AG10803 (cell line): ENCODE measurements at regions not wholly inside any gene's neighbourhood (a gene's known extent, or its start where the extent isn't known, plus 50 kb on each side); places are given as distances from the start of the nearest gene placed in this dataset.
A peak's percentile ranks its signal among the peaks of the same experiment; 100 is the strongest.

ENCODE experiments used
- DNase-seq: peaks from one replicate; pipeline ENCODE4 v3.0.0; 2010; ENCODE audit warnings: low read depth
- H3K4me3 ChIP-seq: 2 replicates; pipeline ENCODE4 v1.5.1; 2011; ENCODE audit warnings: mild to moderate bottlenecking, low read length, control low read depth
- CTCF ChIP-seq: conservative IDR thresholded peaks from 2 replicates; pipeline ENCODE4 v1.5.1; 2011; ENCODE audit warnings: mild to moderate bottlenecking, low read length, control low read depth, inconsistent platforms

- no peak overlapping the region for H3K4me3 ChIP-seq
- TF ChIP-seq CTCF: no peak
- no peak for DNase-seq
Observed at GRCh38 chr1:80896781-80897356, 903.9 kb upstream of the ADGRL2 start.

GRCh38 chr1:80894921-80895320 lies 905.8 kb upstream of the ADGRL2 start:
- no peak overlapping the region for H3K4me3 ChIP-seq
- peak; percentile 4 for DNase-seq
- no peak for TF ChIP-seq CTCF

DNA sequence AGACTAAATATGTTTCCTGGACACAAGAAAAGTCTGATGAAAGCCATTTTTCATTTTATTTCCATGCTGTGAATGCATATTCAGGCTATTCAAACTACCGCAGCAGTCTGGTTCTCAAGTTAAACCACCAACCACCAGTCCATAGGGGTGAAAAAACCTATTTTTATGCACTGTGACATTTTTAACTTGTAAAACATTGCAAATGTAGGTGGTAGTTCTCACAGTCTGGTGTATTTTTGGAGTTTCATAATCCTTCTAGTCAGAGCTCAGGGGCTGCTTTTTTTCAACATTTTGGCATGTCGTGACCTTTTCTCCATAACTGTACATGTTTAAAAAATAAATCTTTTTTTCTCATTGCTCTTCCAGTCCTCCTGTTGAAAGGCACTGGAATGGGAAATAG lies 907.6 kb upstream of the ADGRL2 start:
- H3K4me3 ChIP-seq: no peak overlapping the region
- DNase-seq: no peak
- TF ChIP-seq CTCF: no peak

GRCh38 chr1:80892539-80892938 lies 908.2 kb upstream of the ADGRL2 start:
- no peak for DNase-seq
- no peak for TF ChIP-seq CTCF

GRCh38 chr1:80891871-80892270 lies 908.9 kb upstream of the ADGRL2 start:
- no peak for TF ChIP-seq CTCF
- no peak for DNase-seq
- no peak overlapping the region for H3K4me3 ChIP-seq

More at GRCh38 chr1:80892539-80892938, 908.2 kb upstream of the ADGRL2 start:
- H3K4me3 ChIP-seq: no peak overlapping the region

- peak; percentile 8 for DNase-seq
- no peak overlapping the region for H3K4me3 ChIP-seq
- no peak for TF ChIP-seq CTCF
Observed at GRCh38 chr1:80882553-80882952, 918.2 kb upstream of the ADGRL2 start.

DNA sequence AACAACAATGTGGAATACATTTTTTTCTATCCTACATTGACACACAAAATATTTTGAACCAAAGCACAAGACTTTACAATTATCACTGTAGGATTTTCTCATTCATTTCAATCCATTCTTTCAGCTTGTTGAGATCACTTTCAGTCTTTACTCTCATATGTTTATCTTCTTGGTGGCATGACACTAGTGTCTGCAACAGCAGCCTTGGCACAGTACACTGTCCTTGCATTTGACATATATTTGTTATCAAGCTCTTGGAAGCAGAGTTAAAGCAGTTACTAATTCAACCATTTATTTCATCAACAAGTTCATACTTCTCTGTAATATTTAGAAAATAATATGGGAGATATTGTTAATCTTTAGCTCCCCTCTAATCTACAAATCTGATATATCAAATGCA lies 922.4 kb upstream of the ADGRL2 start:
- no peak overlapping the region for H3K4me3 ChIP-seq
- no peak for DNase-seq
- no peak for TF ChIP-seq CTCF
